ENCODE measurements at regions not wholly inside any gene's neighbourhood (a gene's known extent, or its start where the extent isn't known, plus 50 kb on each side); places are given as distances from the start of the nearest gene placed in this dataset.

DNA sequence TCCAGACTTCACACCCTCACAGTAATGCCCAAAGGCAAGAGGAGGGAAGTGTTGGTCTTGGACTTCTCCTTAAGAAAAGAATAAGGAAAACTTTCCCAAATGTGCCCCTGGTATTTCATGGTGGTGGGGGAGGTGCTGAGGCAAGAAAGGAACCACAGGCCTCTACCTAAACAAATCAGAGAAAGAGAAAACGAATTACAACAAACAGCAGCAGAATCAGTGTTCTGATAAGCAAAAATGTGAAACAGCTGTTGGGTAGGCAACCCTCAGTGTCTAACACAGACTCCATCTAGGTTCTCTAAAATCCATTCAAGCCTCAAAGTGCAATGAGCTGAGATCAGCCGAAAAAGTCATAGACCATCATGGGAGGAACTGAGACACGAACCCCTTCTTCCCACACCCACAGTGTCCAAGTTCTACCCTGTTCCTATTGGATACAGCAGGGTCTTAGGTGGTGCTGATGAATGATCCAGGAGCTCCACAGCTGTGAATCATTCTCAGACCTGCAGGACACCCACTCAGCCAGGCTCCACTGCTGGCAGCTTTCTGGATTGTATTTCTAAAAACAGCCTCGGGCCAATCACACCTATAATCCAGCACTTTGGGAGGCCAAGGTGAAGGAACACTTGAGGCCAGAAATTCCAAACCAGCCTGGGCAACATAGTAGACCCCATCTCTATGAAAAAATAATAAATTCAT lies 149.1 kb downstream of the PLPP3 start (continued):
- TF ChIP-seq, protein P1, sequence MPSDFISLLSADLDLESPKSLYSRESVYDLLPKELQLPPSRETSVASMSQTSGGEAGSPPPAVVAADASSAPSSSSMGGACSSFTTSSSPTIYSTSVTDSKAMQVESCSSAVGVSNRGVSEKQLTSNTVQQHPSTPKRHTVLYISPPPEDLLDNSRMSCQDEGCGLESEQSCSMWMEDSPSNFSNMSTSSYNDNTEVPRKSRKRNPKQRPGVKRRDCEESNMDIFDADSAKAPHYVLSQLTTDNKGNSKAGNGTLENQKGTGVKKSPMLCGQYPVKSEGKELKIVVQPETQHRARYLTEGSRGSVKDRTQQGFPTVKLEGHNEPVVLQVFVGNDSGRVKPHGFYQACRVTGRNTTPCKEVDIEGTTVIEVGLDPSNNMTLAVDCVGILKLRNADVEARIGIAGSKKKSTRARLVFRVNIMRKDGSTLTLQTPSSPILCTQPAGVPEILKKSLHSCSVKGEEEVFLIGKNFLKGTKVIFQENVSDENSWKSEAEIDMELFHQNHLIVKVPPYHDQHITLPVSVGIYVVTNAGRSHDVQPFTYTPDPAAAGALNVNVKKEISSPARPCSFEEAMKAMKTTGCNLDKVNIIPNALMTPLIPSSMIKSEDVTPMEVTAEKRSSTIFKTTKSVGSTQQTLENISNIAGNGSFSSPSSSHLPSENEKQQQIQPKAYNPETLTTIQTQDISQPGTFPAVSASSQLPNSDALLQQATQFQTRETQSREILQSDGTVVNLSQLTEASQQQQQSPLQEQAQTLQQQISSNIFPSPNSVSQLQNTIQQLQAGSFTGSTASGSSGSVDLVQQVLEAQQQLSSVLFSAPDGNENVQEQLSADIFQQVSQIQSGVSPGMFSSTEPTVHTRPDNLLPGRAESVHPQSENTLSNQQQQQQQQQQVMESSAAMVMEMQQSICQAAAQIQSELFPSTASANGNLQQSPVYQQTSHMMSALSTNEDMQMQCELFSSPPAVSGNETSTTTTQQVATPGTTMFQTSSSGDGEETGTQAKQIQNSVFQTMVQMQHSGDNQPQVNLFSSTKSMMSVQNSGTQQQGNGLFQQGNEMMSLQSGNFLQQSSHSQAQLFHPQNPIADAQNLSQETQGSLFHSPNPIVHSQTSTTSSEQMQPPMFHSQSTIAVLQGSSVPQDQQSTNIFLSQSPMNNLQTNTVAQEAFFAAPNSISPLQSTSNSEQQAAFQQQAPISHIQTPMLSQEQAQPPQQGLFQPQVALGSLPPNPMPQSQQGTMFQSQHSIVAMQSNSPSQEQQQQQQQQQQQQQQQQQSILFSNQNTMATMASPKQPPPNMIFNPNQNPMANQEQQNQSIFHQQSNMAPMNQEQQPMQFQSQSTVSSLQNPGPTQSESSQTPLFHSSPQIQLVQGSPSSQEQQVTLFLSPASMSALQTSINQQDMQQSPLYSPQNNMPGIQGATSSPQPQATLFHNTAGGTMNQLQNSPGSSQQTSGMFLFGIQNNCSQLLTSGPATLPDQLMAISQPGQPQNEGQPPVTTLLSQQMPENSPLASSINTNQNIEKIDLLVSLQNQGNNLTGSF (CRISPR knock-in tag; IDR thresholded peaks at IDR 0.05): no peak
- no peak for TF ChIP-seq ISL2 (CRISPR knock-in tag; IDR thresholded peaks at IDR 0.05)

DNA sequence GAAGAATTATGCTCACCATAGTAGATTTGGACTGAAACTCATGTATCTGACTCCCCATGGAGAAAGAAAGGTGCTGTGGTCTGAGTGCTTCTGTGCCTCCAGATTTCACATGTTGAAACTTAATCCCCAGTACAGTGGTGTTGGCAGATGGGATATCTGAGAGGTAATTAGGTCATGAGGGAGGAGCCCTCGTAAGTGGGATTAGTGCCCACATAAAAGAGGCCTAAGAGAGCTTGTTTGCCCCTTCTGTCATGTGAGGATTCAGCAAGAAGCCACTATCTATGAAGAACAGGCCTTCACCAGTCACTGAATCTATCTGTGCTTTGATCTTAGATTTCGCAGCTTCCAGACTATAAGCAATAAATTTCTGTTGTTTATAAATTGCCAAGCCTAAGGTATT lies 150.1 kb downstream of the PLPP3 start:
- Histone ChIP-seq H3K4me2 (ENCODE audit: low read depth, low read length) (no peak overlapping the region), H3K36me3 (replicated peaks in 1 of 2; ENCODE audit: control insufficient read depth in 1 of 2, insufficient read depth in 2 of 2, low read length in 2 of 2) (no peaks in the 10 kb centered on the region), H3K4me1 (ENCODE audit: insufficient read depth, low read length) (peaks cover 62% of the 10 kb centered on the region), H3K4me3 (replicated peaks in 1 of 3; ENCODE audit: insufficient read depth in 1 of 3, low read depth in 2 of 3, low read length in 3 of 3) (no peak overlapping the region), H2AFZ (ENCODE audit: low read length) (no peak overlapping the region), H3K27me3 (ENCODE audit: control insufficient read depth in 1 of 2, insufficient read depth in 2 of 2, low read length in 2 of 2) (no peaks in the 10 kb centered on the region), H3K9me3 (ENCODE audit: low read length) (no peaks in the 10 kb centered on the region), H3K27ac (ENCODE audit: extremely low read length, insufficient read depth, low read length) (no peak overlapping the region), H4K20me1 (ENCODE audit: insufficient read depth, low read length) (no peaks in the 10 kb centered on the region), H3K79me2 (ENCODE audit: insufficient read depth, low read length) (no peaks in the 10 kb centered on the region), H3K9ac (ENCODE audit: insufficient read depth, low read depth, low read length) (no peak overlapping the region)
- CTCF ChIA-PET (ENCODE audit: low intra/inter-chr PET ratio, low total read pairs): no interaction called here
- intact Hi-C loops (cut with micrococcal nuclease; ENCODE audit: unreplicated experiment): no loop called here
- no peak for FAIRE-seq
- 100% methylated on average over 2 of the region's 2 CpGs for WGBS (ENCODE audit: low lambda C conversion rate)
- no TSS peak for BruUV-seq (replicated peaks)
- peak in 1 of 2 experiments; percentile 4; a peak in 1 of 4 replicates for TF ChIP-seq EP300 (IDR thresholded peaks at IDR 0.05; ENCODE audit: low read depth in 2 of 2, low read length in 2 of 2)
- no peak for TF ChIP-seq EP300 (CRISPR knock-in tag; IDR thresholded peaks at IDR 0.05; ENCODE audit: borderline replicate concordance)
- TF ChIP-seq ZNF883 (CRISPR knock-in tag; IDR thresholded peaks at IDR 0.05; ENCODE audit: not compliant biosample characterization): no peak
- TF ChIP-seq CHD2 (IDR thresholded peaks at IDR 0.05; ENCODE audit: low read depth, low read length): no peak
- TF ChIP-seq ZSCAN30 (CRISPR knock-in tag; IDR thresholded peaks at IDR 0.05): no peak
- TF ChIP-seq, protein P2, sequence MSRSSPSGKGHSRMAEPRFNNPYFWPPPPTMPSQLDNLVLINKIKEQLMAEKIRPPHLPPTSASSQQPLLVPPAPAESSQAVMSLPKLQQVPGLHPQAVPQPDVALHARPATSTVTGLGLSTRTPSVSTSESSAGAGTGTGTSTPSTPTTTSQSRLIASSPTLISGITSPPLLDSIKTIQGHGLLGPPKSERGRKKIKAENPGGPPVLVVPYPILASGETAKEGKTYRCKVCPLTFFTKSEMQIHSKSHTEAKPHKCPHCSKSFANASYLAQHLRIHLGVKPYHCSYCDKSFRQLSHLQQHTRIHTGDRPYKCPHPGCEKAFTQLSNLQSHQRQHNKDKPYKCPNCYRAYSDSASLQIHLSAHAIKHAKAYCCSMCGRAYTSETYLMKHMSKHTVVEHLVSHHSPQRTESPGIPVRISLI (CRISPR knock-in tag; IDR thresholded peaks at IDR 0.05; ENCODE audit: borderline replicate concordance): no peak
- TF ChIP-seq ZNF264 (CRISPR knock-in tag; IDR thresholded peaks at IDR 0.05): peak; percentile 38; the same call in 1 of the 2 replicates
- in situ Hi-C loops (cut with HindIII; ENCODE audit: extremely low pct_ligation_motif_present, low pct_unique_long_range_greater_than_20kb): no loop called here
- ATAC-seq: no peak
- DNase-seq (ENCODE audit: low spot score): no peak
- POLR2A ChIA-PET: no interaction called here
